Right lobe of liver (tissue), 6 donors: ENCODE measurements at regions not wholly inside any gene's neighbourhood (a gene's known extent, or its start where the extent isn't known, plus 50 kb on each side); places are given as distances from the start of the nearest gene placed in this dataset.

ENCODE experiments used
- ATAC-seq, 4 donors: fragments of 200-7000 bp; cut with Tn5 transposase; one replicate each; pipeline ENCODE4 v1.9.1; 2020; ENCODE audit warnings: mild to moderate bottlenecking in 4 of 4, moderate library complexity in 4 of 4
- DNase-seq, 3 donors: peaks; one replicate each; pipeline ENCODE4 v3.0.0-alpha.2; 2020
- H3K27ac ChIP-seq, 3 donors: fragments of 200-600 bp; one replicate each; pipeline ENCODE4 v1.8.0; 2022
- H3K27me3 ChIP-seq, 2 donors: fragments of 200-600 bp; one replicate each; pipeline ENCODE4 v1.8.0; 2022
- H3K36me3 ChIP-seq, 4 donors: fragments of 200-600 bp; sonication (generic) in 1 of 4; one replicate each; pipeline versions ENCODE4 v1.5.1 to v1.8.0; 2017 to 2022; ENCODE audit warnings: control low read depth in 1 of 4
- H3K4me1 ChIP-seq, 4 donors: fragments of 200-600 bp; sonication (generic) in 1 of 4; one replicate each; pipeline versions ENCODE4 v1.5.1 to v1.8.0; 2017 to 2022; ENCODE audit warnings: control low read depth in 1 of 4
- H3K4me3 ChIP-seq, 3 donors: fragments of 200-600 bp; one replicate each; pipeline ENCODE4 v1.8.0; 2022
- H3K9me3 ChIP-seq, 4 donors: fragments of 200-600 bp; sonication (generic) in 1 of 4; one replicate each; pipeline versions ENCODE4 v1.5.1 to v1.8.0; 2017 to 2022; ENCODE audit warnings: control low read depth in 1 of 4
- CTCF ChIP-seq, 4 donors: fragments of 200-600 bp in 3 of 4; fragments of 450-650 bp in 1 of 4; IDR thresholded peaks; one replicate each; pipeline versions ENCODE4 v1.5.1 to v1.8.0; 2016 to 2022; ENCODE audit warnings: antibody characterized with exemption in 4 of 4, mild to moderate bottlenecking in 2 of 4
- POLR2A ChIP-seq: fragments of 450-650 bp; IDR thresholded peaks from one replicate; pipeline ENCODE4 v1.6.1; 2017; ENCODE audit warnings: antibody characterized with exemption, mild to moderate bottlenecking
- WGBS: methylation state at CpG from one replicate; pipeline ENCODE4 v1.1.6; 2018; ENCODE audit warnings: low coverage, low lambda C conversion rate; ENCODE audit not compliant: insufficient coverage; ENCODE audit errors: missing lambda C conversion rate; 5-methylcytosine and 5-hydroxymethylcytosine counted together
- intact Hi-C, 2 donors: fragments of 100-400 bp; cut with DNase I; formaldehyde crosslinking; loops; one replicate each; pipeline versions ENCODE4 v1.11.2 to v1.14.1; 2022
- donor health status: DM: no; HTN: yes; CAD: no.
- donor health status: DM: no; HTN: no; CAD: no.
- donor health status: DM: no; HTN: no; CAD: no.
- donor health status: DM: no; HTN: yes; CAD: no.
- donor health status: DM: no; HTN: yes; CAD: no.

GRCh38 chr1:166703726-166704462 is 135.4 kb upstream of the POGK start:
- WGBS, result 33% methylated on average over 4 of the region's 4 CpGs
- no peak for ATAC-seq

GRCh38 chr1:166705376-166706289 is 133.6 kb upstream of the POGK start:
- Histone ChIP-seq H3K27me3 (no peaks in the 10 kb centered on the region), H3K9me3 (no peaks in the 10 kb centered on the region), H3K27ac (no peak overlapping the region), H3K36me3 (no peaks in the 10 kb centered on the region), H3K4me3 (no peak overlapping the region), H3K4me1 (no peaks in the 10 kb centered on the region)
- DNase-seq, result no peak
- ATAC-seq, result no peak
- TF ChIP-seq CTCF (IDR thresholded peaks at IDR 0.05) (no peak), POLR2A (no peak)
- WGBS, result 13% methylated on average over 3 of the region's 3 CpGs
- intact Hi-C loops, result no loop called here

More at GRCh38 chr1:166703726-166704462, 135.4 kb upstream of the POGK start:
- Histone ChIP-seq H3K4me3 (no peak overlapping the region), H3K4me1 (no peaks in the 10 kb centered on the region), H3K27ac (no peak overlapping the region), H3K9me3 (no peaks in the 10 kb centered on the region), H3K27me3 (no peaks in the 10 kb centered on the region), H3K36me3 (no peaks in the 10 kb centered on the region)
- no peak for TF ChIP-seq POLR2A
- TF ChIP-seq CTCF (IDR thresholded peaks at IDR 0.05), result no peak
- intact Hi-C loops, result no loop called here
- DNase-seq, result no peak

- DNase-seq, result no peak
- no peaks in the 10 kb centered on the region for H3K4me1 ChIP-seq
- intact Hi-C loops, result no loop called here
- no peaks in the 10 kb centered on the region for H3K36me3 ChIP-seq
- peaks cover 0 to 5% (median 0%) of the 10 kb centered on the region in 4 donors for H3K9me3 ChIP-seq
- H3K4me3 ChIP-seq, result no peak overlapping the region
- no peaks in the 10 kb centered on the region for H3K27me3 ChIP-seq
- ATAC-seq, result no peak
- TF ChIP-seq POLR2A (no peak), CTCF (IDR thresholded peaks at IDR 0.05) (no peak)
- H3K27ac ChIP-seq, result no peak overlapping the region
Observed at GRCh38 chr1:166716620-166717019, 122.7 kb upstream of the POGK start.

- Histone ChIP-seq H3K4me3 (no peak overlapping the region), H3K4me1 (no peaks in the 10 kb centered on the region), H3K9me3 (peaks cover 0 to 5% (median 0%) of the 10 kb centered on the region in 4 donors), H3K27ac (no peak overlapping the region), H3K27me3 (no peaks in the 10 kb centered on the region), H3K36me3 (no peaks in the 10 kb centered on the region)
- DNase-seq (no peak), ATAC-seq (no peak)
- TF ChIP-seq CTCF (IDR thresholded peaks at IDR 0.05) (no peak), POLR2A (no peak)
- 28% methylated on average over 2 of the region's 2 CpGs for whole genome bisulfite sequencing
- intact Hi-C loops, result no loop called here
Observed at GRCh38 chr1:166721145-166721544, 118.1 kb upstream of the POGK start.
